Astrocyte (in vitro differentiated cells and primary cell): ENCODE measurements at regions not wholly inside any gene's neighbourhood (a gene's known extent, or its start where the extent isn't known, plus 50 kb on each side); places are given as distances from the start of the nearest gene placed in this dataset.

Source experiments
- DNase-seq: peaks from one replicate; pipeline ENCODE4 v3.0.0-alpha.2; 2010; ENCODE audit warnings: low read depth
- FAIRE-seq: peaks from 2 replicates; lab custom pipeline; 2011; peaks lifted over from hg19 to GRCh38; lab: Jason Lieb, UNC
- H2AFZ ChIP-seq: 2 replicates; pipeline ENCODE4 v1.6.0; 2012; ENCODE audit warnings: low read depth, low read length, inconsistent platforms
- H3K27ac ChIP-seq: 2 replicates; pipeline ENCODE4 v1.5.1; 2011; ENCODE audit warnings: low read depth, low read length, inconsistent platforms
- H3K27me3 ChIP-seq: 2 replicates; pipeline ENCODE4 v1.6.0; 2011; ENCODE audit warnings: low read length, inconsistent platforms; ENCODE audit not compliant: insufficient read depth
- H3K36me3 ChIP-seq: 2 replicates; pipeline ENCODE4 v1.5.1; 2011; ENCODE audit warnings: low read length, inconsistent platforms; ENCODE audit not compliant: insufficient read depth
- H3K4me1 ChIP-seq: 2 replicates; pipeline ENCODE4 v1.5.1; 2011; ENCODE audit warnings: low read length, inconsistent platforms; ENCODE audit not compliant: insufficient read depth
- H3K4me2 ChIP-seq: 2 replicates; pipeline ENCODE4 v1.6.0; 2012; ENCODE audit warnings: low read length, inconsistent platforms
- H3K4me3 ChIP-seq: 2 replicates; pipeline ENCODE4 v1.5.1; 2011; ENCODE audit warnings: low read depth, mild to moderate bottlenecking, low read length, inconsistent platforms; ENCODE audit not compliant: insufficient read depth
- H3K79me2 ChIP-seq: 2 replicates; pipeline ENCODE4 v1.6.0; 2012; ENCODE audit warnings: mild to moderate bottlenecking, low read length, inconsistent platforms; ENCODE audit not compliant: insufficient read depth
- H3K9ac ChIP-seq: 2 replicates; pipeline ENCODE4 v1.6.0; 2012; ENCODE audit warnings: mild to moderate bottlenecking, low read length, inconsistent platforms
- H3K9me3 ChIP-seq: 2 replicates; pipeline ENCODE4 v1.5.1; 2012; ENCODE audit warnings: low read depth, mild to moderate bottlenecking, low read length, inconsistent platforms; ENCODE audit not compliant: insufficient read depth
- H4K20me1 ChIP-seq: 2 replicates; pipeline ENCODE4 v1.6.0; 2012; ENCODE audit warnings: low read length, inconsistent platforms; ENCODE audit not compliant: insufficient read depth
- H3K27ac Mint-ChIP-seq: one replicate; pipeline ENCODE4 v1.8.0; 2021; ENCODE audit warnings: mild to moderate bottlenecking, mixed read lengths; ENCODE audit not compliant: unreplicated experiment
- H3K27me3 Mint-ChIP-seq: one replicate; pipeline ENCODE4 v1.8.0; 2021; ENCODE audit warnings: low read depth, mixed read lengths; ENCODE audit not compliant: unreplicated experiment
- H3K36me3 Mint-ChIP-seq: one replicate; pipeline ENCODE4 v1.8.0; 2021; ENCODE audit warnings: low read depth, mixed read lengths; ENCODE audit not compliant: unreplicated experiment
- H3K4me1 Mint-ChIP-seq: one replicate; pipeline ENCODE4 v1.8.0; 2021; ENCODE audit warnings: low read depth, mixed read lengths; ENCODE audit not compliant: unreplicated experiment
- H3K4me3 Mint-ChIP-seq: one replicate; pipeline ENCODE4 v1.8.0; 2021; ENCODE audit warnings: mild to moderate bottlenecking, moderate library complexity, mixed read lengths; ENCODE audit not compliant: unreplicated experiment
- H3K9me3 Mint-ChIP-seq: one replicate; pipeline ENCODE4 v1.8.0; 2021; ENCODE audit warnings: mild to moderate bottlenecking, mixed read lengths; ENCODE audit not compliant: unreplicated experiment
- CTCF ChIP-seq: IDR thresholded peaks from 2 replicates; pipeline ENCODE4 v1.5.1; 2011; ENCODE audit warnings: low read depth, mild to moderate bottlenecking, inconsistent platforms, low read length, moderate library complexity; ENCODE audit not compliant: insufficient read depth
- EZH2 ChIP-seq: IDR thresholded peaks from 2 replicates; pipeline ENCODE4 v1.6.1; 2012; ENCODE audit warnings: mild to moderate bottlenecking, low read length, inconsistent platforms; ENCODE audit not compliant: insufficient read depth

- Mint-ChIP-seq H3K4me1 (peaks cover 22% of the 10 kb centered on the region), H3K9me3 (no peaks in the 10 kb centered on the region), H3K27ac (peak overlapping the region; percentile 91), H3K27me3 (peaks cover 7% of the 10 kb centered on the region), H3K4me3 (peak overlapping the region; percentile 34), H3K36me3 (no peaks in the 10 kb centered on the region)
- Histone ChIP-seq H3K79me2 (no peaks in the 10 kb centered on the region), H3K4me2 (peak overlapping the region; percentile 73), H3K9ac (no peak overlapping the region), H3K4me3 (no peak overlapping the region), H3K9me3 (no peaks in the 10 kb centered on the region), H3K27me3 (no peaks in the 10 kb centered on the region), H3K36me3 (no peaks in the 10 kb centered on the region), H4K20me1 (no peaks in the 10 kb centered on the region), H3K4me1 (peaks cover 4% of the 10 kb centered on the region), H2AFZ (peak overlapping the region; percentile 62), H3K27ac (no peak overlapping the region)
- no peak for TF ChIP-seq EZH2
- TF ChIP-seq CTCF: no peak
- FAIRE-seq: no peak
- DNase-seq: peak; percentile 40
These were observed 275.5 kb upstream of the IRX5 start for GRCh38 chr16:54655121-54655590.

DNA sequence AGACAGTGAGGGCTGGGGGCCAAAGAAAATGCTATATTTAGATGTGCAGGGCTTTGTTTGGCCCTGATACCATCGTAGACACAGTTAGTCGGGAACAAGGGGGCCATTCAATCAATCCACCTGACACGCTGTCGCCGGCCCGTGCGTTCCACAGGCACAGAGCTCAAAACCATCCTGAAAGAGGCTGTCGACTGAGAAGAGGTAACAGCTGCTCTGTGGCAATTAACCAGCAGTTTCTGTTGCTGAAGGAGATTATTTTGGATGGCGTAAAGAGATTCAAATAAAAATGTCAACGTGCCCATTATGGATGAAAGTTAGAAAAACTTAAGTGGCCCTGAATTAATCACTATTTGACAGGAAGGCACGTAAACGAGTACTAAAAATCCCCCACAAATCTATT is 276.2 kb upstream of the IRX5 start:
- Mint-ChIP-seq H3K4me1 (peaks cover 22% of the 10 kb centered on the region), H3K4me3 (no peak overlapping the region), H3K27me3 (peaks cover 7% of the 10 kb centered on the region), H3K36me3 (no peaks in the 10 kb centered on the region), H3K27ac (no peak overlapping the region), H3K9me3 (no peaks in the 10 kb centered on the region)
- no peak overlapping the region for H3K4me3 ChIP-seq
- H3K4me2 ChIP-seq: peak overlapping the region; percentile 73
- TF ChIP-seq EZH2 (no peak), CTCF (no peak)
- no peak overlapping the region for H3K27ac ChIP-seq
- no peak overlapping the region for H2AFZ ChIP-seq
- peaks cover 4% of the 10 kb centered on the region for H3K4me1 ChIP-seq
- no peaks in the 10 kb centered on the region for H3K36me3 ChIP-seq
- no peaks in the 10 kb centered on the region for H3K27me3 ChIP-seq
- H3K79me2 ChIP-seq: no peaks in the 10 kb centered on the region
- FAIRE-seq (no peak), DNase-seq (no peak)
- H3K9ac ChIP-seq: no peak overlapping the region
- no peaks in the 10 kb centered on the region for H3K9me3 ChIP-seq
- no peaks in the 10 kb centered on the region for H4K20me1 ChIP-seq

GRCh38 chr16:54652201-54652770 is 278.4 kb upstream of the IRX5 start:
- Mint-ChIP-seq H3K4me3 (no peak overlapping the region), H3K4me1 (peaks cover 22% of the 10 kb centered on the region), H3K36me3 (no peaks in the 10 kb centered on the region), H3K27ac (no peak overlapping the region), H3K9me3 (peaks cover 2% of the 10 kb centered on the region), H3K27me3 (peaks cover 7% of the 10 kb centered on the region)
- Histone ChIP-seq H3K36me3 (no peaks in the 10 kb centered on the region), H3K4me2 (peak overlapping the region; percentile 72), H3K4me1 (peaks cover 7% of the 10 kb centered on the region), H4K20me1 (no peaks in the 10 kb centered on the region), H3K27ac (no peak overlapping the region), H3K9ac (no peak overlapping the region), H3K79me2 (no peaks in the 10 kb centered on the region), H3K4me3 (no peak overlapping the region), H2AFZ (no peak overlapping the region), H3K27me3 (no peaks in the 10 kb centered on the region), H3K9me3 (no peaks in the 10 kb centered on the region)
- no peak for TF ChIP-seq CTCF
- TF ChIP-seq EZH2: no peak
- DNase-seq: peak; percentile 47
- FAIRE-seq: no peak
